ENCODE measurements at regions not wholly inside any gene's neighbourhood (a gene's known extent, or its start where the extent isn't known, plus 50 kb on each side); places are given as distances from the start of the nearest gene placed in this dataset.

DNA sequence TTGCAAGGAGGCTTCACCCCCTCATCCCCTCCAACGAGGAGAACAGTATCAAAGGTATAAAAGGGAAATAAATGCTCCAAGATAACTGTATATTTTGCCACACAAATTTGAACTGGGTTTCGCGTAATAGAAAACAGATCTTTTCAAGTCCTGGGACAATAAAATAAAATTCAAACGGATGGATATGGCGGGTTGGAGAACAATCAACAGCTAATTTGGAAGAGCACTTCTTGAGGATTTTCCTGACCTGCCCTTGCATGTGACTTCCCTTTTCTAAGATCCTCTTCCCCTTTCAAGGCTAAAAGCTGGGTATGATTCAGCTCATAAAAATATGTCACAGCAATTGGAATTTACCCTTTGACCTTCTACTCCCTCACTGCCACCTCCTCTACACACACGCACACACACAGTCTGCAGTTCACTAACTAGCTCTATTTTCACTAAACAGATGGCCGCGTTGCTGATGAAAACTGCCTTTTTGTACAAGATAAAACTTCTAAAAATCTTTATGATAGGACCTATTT is 386.9 kb downstream of the FIGN start (continued):
- TF ChIP-seq, protein P1, sequence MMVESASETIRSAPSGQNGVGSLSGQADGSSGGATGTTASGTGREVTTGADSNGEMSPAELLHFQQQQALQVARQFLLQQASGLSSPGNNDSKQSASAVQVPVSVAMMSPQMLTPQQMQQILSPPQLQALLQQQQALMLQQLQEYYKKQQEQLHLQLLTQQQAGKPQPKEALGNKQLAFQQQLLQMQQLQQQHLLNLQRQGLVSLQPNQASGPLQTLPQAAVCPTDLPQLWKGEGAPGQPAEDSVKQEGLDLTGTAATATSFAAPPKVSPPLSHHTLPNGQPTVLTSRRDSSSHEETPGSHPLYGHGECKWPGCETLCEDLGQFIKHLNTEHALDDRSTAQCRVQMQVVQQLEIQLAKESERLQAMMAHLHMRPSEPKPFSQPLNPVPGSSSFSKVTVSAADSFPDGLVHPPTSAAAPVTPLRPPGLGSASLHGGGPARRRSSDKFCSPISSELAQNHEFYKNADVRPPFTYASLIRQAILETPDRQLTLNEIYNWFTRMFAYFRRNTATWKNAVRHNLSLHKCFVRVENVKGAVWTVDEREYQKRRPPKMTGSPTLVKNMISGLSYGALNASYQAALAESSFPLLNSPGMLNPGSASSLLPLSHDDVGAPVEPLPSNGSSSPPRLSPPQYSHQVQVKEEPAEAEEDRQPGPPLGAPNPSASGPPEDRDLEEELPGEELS (CRISPR knock-in tag; IDR thresholded peaks at IDR 0.05) = no peak
- TF ChIP-seq, protein P2, sequence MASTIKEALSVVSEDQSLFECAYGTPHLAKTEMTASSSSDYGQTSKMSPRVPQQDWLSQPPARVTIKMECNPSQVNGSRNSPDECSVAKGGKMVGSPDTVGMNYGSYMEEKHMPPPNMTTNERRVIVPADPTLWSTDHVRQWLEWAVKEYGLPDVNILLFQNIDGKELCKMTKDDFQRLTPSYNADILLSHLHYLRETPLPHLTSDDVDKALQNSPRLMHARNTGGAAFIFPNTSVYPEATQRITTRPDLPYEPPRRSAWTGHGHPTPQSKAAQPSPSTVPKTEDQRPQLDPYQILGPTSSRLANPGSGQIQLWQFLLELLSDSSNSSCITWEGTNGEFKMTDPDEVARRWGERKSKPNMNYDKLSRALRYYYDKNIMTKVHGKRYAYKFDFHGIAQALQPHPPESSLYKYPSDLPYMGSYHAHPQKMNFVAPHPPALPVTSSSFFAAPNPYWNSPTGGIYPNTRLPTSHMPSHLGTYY (CRISPR knock-in tag; IDR thresholded peaks at IDR 0.05) = no peak
- TF ChIP-seq CREM (CRISPR knock-in tag; IDR thresholded peaks at IDR 0.05) = no peak

DNA sequence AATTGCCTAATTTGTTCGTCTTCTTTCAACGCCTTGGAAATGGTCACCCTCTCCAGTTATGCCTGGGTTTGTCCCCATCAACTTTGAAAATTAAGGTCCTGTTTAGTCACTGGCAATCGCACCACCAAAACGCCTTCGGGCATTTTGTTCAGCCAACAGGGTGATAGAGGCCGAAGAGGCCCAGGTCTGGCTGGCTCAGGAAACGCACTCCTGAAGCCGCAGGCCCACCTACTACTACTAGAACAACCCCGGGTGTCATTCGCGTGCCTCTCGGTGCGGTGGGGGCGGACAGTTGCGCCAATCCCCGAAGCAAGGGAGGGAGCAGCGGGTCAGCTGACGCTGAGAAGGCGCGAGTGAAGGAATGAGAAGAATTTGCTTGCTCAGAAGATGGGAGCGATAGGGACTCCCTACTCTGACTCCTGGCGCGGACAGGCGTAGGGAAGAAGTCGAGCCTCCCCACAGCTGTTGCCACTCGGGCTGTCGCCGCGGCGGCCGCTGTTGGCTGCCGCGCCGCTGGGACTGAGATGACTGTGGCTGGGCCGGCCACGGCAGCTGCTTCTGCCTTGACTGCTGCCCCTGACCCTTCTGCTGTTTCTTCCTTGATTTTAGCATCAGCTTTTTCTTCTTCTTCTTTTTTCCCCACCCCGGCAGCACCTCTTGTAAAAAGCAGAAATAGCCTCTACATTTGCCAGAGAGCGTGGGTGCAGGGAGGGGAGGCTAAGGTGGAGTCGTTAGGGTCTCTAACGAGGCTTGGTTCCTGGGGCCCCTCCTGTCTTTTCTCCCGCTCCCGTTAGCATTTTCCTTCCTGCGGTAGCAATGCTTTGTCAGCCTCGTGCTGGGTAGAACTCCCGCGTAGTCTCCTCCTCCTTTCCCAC is 387.6 kb downstream of the FIGN start:
- no peaks in the 10 kb centered on the region for H3K36me3 Mint-ChIP-seq
- H3K27ac Mint-ChIP-seq = peak overlapping the region; percentile 83
- peaks cover 47% of the 10 kb centered on the region for H3K4me1 Mint-ChIP-seq
- ChIA-PET CTCF (interaction anchor here (1.5 to 2.3 kb wide), 2 partner anchors 167 to 531 kb away, joined by 4 to 6 read pairs; no protein-coding TSS in a partner anchor), POLR2A (no interaction called here)
- no peaks in the 10 kb centered on the region for H3K9me3 Mint-ChIP-seq
- peak; percentile 84 for DNase-seq (ENCODE audit: low spot score)
- H3K27me3 Mint-ChIP-seq (ENCODE audit: low read depth) = peaks cover 8% of the 10 kb centered on the region
- peak overlapping the region; percentile 80 for H3K4me3 Mint-ChIP-seq
- peak; percentile 89 for ATAC-seq
- TF ChIP-seq, protein P3, sequence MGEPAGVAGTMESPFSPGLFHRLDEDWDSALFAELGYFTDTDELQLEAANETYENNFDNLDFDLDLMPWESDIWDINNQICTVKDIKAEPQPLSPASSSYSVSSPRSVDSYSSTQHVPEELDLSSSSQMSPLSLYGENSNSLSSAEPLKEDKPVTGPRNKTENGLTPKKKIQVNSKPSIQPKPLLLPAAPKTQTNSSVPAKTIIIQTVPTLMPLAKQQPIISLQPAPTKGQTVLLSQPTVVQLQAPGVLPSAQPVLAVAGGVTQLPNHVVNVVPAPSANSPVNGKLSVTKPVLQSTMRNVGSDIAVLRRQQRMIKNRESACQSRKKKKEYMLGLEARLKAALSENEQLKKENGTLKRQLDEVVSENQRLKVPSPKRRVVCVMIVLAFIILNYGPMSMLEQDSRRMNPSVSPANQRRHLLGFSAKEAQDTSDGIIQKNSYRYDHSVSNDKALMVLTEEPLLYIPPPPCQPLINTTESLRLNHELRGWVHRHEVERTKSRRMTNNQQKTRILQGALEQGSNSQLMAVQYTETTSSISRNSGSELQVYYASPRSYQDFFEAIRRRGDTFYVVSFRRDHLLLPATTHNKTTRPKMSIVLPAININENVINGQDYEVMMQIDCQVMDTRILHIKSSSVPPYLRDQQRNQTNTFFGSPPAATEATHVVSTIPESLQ (CRISPR knock-in tag; IDR thresholded peaks at IDR 0.05) = no peak
- TF ChIP-seq ESRRA (CRISPR knock-in tag; IDR thresholded peaks at IDR 0.05; ENCODE audit: borderline replicate concordance) = no peak
- 0 out of 2 replicates have a peak, but pooled peaks have one; percentile 45 for TF ChIP-seq FOXK1 (CRISPR knock-in tag; IDR thresholded peaks at IDR 0.05)
- TF ChIP-seq CBFB (CRISPR knock-in tag; IDR thresholded peaks at IDR 0.05; ENCODE audit: low read depth) = no peak
- TF ChIP-seq, protein P4, sequence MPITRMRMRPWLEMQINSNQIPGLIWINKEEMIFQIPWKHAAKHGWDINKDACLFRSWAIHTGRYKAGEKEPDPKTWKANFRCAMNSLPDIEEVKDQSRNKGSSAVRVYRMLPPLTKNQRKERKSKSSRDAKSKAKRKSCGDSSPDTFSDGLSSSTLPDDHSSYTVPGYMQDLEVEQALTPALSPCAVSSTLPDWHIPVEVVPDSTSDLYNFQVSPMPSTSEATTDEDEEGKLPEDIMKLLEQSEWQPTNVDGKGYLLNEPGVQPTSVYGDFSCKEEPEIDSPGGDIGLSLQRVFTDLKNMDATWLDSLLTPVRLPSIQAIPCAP (CRISPR knock-in tag; IDR thresholded peaks at IDR 0.05) = no peak
- TF ChIP-seq TEAD4 (CRISPR knock-in tag; IDR thresholded peaks at IDR 0.05) = no peak
- TF ChIP-seq ELF4 (CRISPR knock-in tag; IDR thresholded peaks at IDR 0.05; ENCODE audit: low read depth) = no peak
- TF ChIP-seq RORB (CRISPR knock-in tag; IDR thresholded peaks at IDR 0.05) = no peak
- TF ChIP-seq, protein P5, sequence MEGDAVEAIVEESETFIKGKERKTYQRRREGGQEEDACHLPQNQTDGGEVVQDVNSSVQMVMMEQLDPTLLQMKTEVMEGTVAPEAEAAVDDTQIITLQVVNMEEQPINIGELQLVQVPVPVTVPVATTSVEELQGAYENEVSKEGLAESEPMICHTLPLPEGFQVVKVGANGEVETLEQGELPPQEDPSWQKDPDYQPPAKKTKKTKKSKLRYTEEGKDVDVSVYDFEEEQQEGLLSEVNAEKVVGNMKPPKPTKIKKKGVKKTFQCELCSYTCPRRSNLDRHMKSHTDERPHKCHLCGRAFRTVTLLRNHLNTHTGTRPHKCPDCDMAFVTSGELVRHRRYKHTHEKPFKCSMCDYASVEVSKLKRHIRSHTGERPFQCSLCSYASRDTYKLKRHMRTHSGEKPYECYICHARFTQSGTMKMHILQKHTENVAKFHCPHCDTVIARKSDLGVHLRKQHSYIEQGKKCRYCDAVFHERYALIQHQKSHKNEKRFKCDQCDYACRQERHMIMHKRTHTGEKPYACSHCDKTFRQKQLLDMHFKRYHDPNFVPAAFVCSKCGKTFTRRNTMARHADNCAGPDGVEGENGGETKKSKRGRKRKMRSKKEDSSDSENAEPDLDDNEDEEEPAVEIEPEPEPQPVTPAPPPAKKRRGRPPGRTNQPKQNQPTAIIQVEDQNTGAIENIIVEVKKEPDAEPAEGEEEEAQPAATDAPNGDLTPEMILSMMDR (IDR thresholded peaks at IDR 0.05) = no peak
- TF ChIP-seq SMAD3 (CRISPR knock-in tag; IDR thresholded peaks at IDR 0.05; ENCODE audit: borderline replicate concordance) = 0 out of 2 replicates have a peak, but pooled peaks have one; percentile 55
- TF ChIP-seq, protein P6, sequence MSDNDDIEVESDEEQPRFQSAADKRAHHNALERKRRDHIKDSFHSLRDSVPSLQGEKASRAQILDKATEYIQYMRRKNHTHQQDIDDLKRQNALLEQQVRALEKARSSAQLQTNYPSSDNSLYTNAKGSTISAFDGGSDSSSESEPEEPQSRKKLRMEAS (CRISPR knock-in tag; IDR thresholded peaks at IDR 0.05) = peak; percentile 24; the same call in 1 of the 2 replicates
- peak; percentile 46; the same call in 1 of the 2 replicates for TF ChIP-seq TP53 (CRISPR knock-in tag; IDR thresholded peaks at IDR 0.05)
- no peak for TF ChIP-seq NR3C1 (CRISPR knock-in tag; conservative IDR thresholded peaks at IDR 0.05; ENCODE audit: low read depth)
- TF ChIP-seq, protein P7, sequence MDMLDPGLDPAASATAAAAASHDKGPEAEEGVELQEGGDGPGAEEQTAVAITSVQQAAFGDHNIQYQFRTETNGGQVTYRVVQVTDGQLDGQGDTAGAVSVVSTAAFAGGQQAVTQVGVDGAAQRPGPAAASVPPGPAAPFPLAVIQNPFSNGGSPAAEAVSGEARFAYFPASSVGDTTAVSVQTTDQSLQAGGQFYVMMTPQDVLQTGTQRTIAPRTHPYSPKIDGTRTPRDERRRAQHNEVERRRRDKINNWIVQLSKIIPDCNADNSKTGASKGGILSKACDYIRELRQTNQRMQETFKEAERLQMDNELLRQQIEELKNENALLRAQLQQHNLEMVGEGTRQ (CRISPR knock-in tag; IDR thresholded peaks at IDR 0.05) = peak; percentile 86
- peak; percentile 38; the same call in 1 of the 2 replicates for TF ChIP-seq FOXP1 (CRISPR knock-in tag; IDR thresholded peaks at IDR 0.05; ENCODE audit: borderline replicate concordance)
- TF ChIP-seq RELA (CRISPR knock-in tag; IDR thresholded peaks at IDR 0.05; ENCODE audit: borderline replicate concordance) = no peak
- TF ChIP-seq MXD4 (CRISPR knock-in tag; IDR thresholded peaks at IDR 0.05; ENCODE audit: borderline replicate concordance) = no peak
- no peak for TF ChIP-seq CREM (CRISPR knock-in tag; IDR thresholded peaks at IDR 0.05)
- TF ChIP-seq ZBTB21 (CRISPR knock-in tag; IDR thresholded peaks at IDR 0.05; ENCODE audit: borderline replicate concordance) = no peak
- TF ChIP-seq ZNF671 (CRISPR knock-in tag; IDR thresholded peaks at IDR 0.05) = no peak
- TF ChIP-seq NFATC4 (CRISPR knock-in tag; IDR thresholded peaks at IDR 0.05) = no peak
- TF ChIP-seq, protein P8, sequence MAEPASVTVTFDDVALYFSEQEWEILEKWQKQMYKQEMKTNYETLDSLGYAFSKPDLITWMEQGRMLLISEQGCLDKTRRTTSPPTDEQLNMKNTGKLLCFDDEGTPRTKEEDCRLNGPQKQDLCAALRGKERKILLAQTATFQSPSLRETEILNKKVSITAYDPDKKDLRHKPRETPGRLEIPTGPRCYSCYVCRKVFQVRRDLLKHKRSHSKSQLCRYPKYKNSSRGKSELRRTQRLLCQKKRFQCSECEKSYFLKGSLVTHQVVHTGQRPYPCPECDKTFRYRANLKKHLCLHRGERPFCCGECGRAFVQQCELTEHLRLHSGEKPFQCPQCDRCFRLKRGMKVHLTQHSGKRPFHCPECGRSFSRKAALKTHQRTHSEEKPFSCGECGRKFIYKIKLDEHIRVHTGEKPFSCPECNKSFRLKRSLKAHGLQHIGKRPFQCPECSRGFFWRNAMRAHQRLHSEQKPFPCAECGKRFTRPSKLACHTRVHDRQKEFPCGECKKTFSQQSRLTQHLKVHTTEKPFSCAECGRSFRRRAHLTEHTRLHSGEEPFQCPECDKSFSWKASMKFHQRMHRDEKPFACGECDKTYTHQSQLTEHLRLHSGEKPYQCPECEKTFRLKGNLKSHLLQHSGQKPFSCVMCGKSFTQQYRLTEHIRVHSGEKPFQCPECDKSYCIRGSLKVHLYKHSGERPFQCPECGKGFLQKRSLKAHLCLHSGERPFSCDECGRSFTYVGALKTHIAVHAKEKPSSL (CRISPR knock-in tag; conservative IDR thresholded peaks at IDR 0.05) = no peak

All from WTC11 (cell line).